H9 (cell line): ENCODE measurements at regions not wholly inside any gene's neighbourhood (a gene's known extent, or its start where the extent isn't known, plus 50 kb on each side); places are given as distances from the start of the nearest gene placed in this dataset.

ENCODE experiments used
- DNase-seq: peaks from one replicate; pipeline ENCODE4 v3.0.0-alpha.2; 2017
- H2AFZ ChIP-seq: one replicate; pipeline ENCODE4 v1.6.1; 2013; ENCODE audit warnings: mild to moderate bottlenecking, low read length, control low read depth, moderate library complexity
- H2AK5ac ChIP-seq: 2 replicates; pipeline ENCODE4 v1.6.1; 2013; ENCODE audit warnings: low read length, control low read depth, mixed read lengths; ENCODE audit not compliant: insufficient read length
- H2BK120ac ChIP-seq: one replicate; pipeline ENCODE4 v1.6.1; 2013; ENCODE audit warnings: low read depth, mild to moderate bottlenecking, low read length, control low read depth, inconsistent platforms; ENCODE audit not compliant: poor library complexity, severe bottlenecking
- H2BK12ac ChIP-seq: 2 replicates; pipeline ENCODE4 v1.6.1; 2013; ENCODE audit warnings: low read length, control low read depth, mixed read lengths, low read depth; ENCODE audit not compliant: insufficient read length
- H2BK15ac ChIP-seq: 2 replicates; pipeline ENCODE4 v1.6.1; 2013; ENCODE audit warnings: low read depth, low read length, control low read depth
- H2BK20ac ChIP-seq: one replicate; pipeline ENCODE4 v1.6.1; 2013; ENCODE audit warnings: low read depth, mild to moderate bottlenecking, low read length, control low read depth, inconsistent platforms; ENCODE audit not compliant: poor library complexity, severe bottlenecking
- H2BK5ac ChIP-seq: 2 replicates; pipeline ENCODE4 v1.6.1; 2013; ENCODE audit warnings: low read length, control low read depth, mixed read lengths; ENCODE audit not compliant: insufficient read length
- H3K14ac ChIP-seq: 2 replicates; pipeline ENCODE4 v1.6.1; 2013; ENCODE audit warnings: low read length, control low read depth; ENCODE audit not compliant: insufficient read depth
- H3K18ac ChIP-seq: 2 replicates; pipeline ENCODE4 v1.6.1; 2013; ENCODE audit warnings: low read depth, mild to moderate bottlenecking, mixed read lengths, low read length, control low read depth; ENCODE audit not compliant: insufficient read length
- H3K23ac ChIP-seq: 2 replicates; pipeline ENCODE4 v1.6.1; 2013; ENCODE audit warnings: low read length, control low read depth, mixed read lengths, low read depth; ENCODE audit not compliant: insufficient read length
- H3K23me2 ChIP-seq: 2 replicates; pipeline ENCODE4 v1.6.1; 2013; ENCODE audit warnings: low read depth, mild to moderate bottlenecking, mixed read lengths, low read length, control low read depth; ENCODE audit not compliant: insufficient read length, poor library complexity, severe bottlenecking
- H3K27ac ChIP-seq: 2 replicates; pipeline ENCODE4 v1.5.1; 2013; ENCODE audit warnings: low read length, control low read depth, mixed read lengths, low read depth; ENCODE audit not compliant: insufficient read length
- H3K27me3 ChIP-seq: 2 replicates; pipeline ENCODE4 v1.6.1; 2013; ENCODE audit warnings: low read length, control low read depth, inconsistent platforms; ENCODE audit not compliant: insufficient read depth
- H3K4ac ChIP-seq: 2 replicates; pipeline ENCODE4 v1.6.1; 2013; ENCODE audit warnings: low read depth, mild to moderate bottlenecking, control low read depth, inconsistent platforms, low read length, moderate library complexity
- H3K4me1 ChIP-seq: 2 replicates; pipeline ENCODE4 v1.6.1; 2013; ENCODE audit warnings: low read length, control low read depth, inconsistent platforms; ENCODE audit not compliant: insufficient read depth
- H3K4me2 ChIP-seq: 2 replicates; pipeline ENCODE4 v1.6.1; 2013; ENCODE audit warnings: low read length, control low read depth, mixed read lengths; ENCODE audit not compliant: insufficient read length, insufficient read depth
- H3K56ac ChIP-seq: 2 replicates; pipeline ENCODE4 v1.6.1; 2013; ENCODE audit warnings: low read depth, mild to moderate bottlenecking, mixed read lengths, low read length, control low read depth; ENCODE audit not compliant: insufficient read length
- H3K79me1 ChIP-seq: 2 replicates; pipeline ENCODE4 v1.6.1; 2013; ENCODE audit warnings: low read depth, mild to moderate bottlenecking, moderate library complexity, low read length, control low read depth, inconsistent platforms; ENCODE audit not compliant: insufficient read depth, poor library complexity, severe bottlenecking
- H3K79me2 ChIP-seq: 2 replicates; pipeline ENCODE4 v1.6.1; 2013; ENCODE audit warnings: low read length, control low read depth, inconsistent platforms; ENCODE audit not compliant: insufficient read depth
- H3K9ac ChIP-seq: 2 replicates; pipeline ENCODE4 v1.6.1; 2013; ENCODE audit warnings: low read length, control low read depth, mixed read lengths; ENCODE audit not compliant: insufficient read length; ENCODE audit errors: extremely low read depth
- H3K9me3 ChIP-seq: one replicate; pipeline ENCODE4 v1.6.1; 2013; ENCODE audit warnings: low read depth, low read length, inconsistent platforms; ENCODE audit not compliant: control insufficient read depth
- H3T11ph ChIP-seq: one replicate; pipeline ENCODE4 v1.6.1; 2013; ENCODE audit warnings: mild to moderate bottlenecking, low read length, control low read depth, inconsistent platforms
- H4K20me1 ChIP-seq: one replicate; pipeline ENCODE4 v1.6.1; 2013; ENCODE audit not compliant: control insufficient read depth, insufficient read length, insufficient read depth
- H4K5ac ChIP-seq: 2 replicates; pipeline ENCODE4 v1.6.1; 2013; ENCODE audit warnings: low read depth, mild to moderate bottlenecking, mixed read lengths, low read length, control low read depth; ENCODE audit not compliant: insufficient read length
- H4K8ac ChIP-seq: replicated peaks from 2 replicates; pipeline ENCODE4 v1.6.1; 2013; ENCODE audit warnings: low read length, control low read depth, mixed read lengths, low read depth; ENCODE audit not compliant: insufficient read length
- H4K91ac ChIP-seq: 2 replicates; pipeline ENCODE4 v1.6.1; 2013; ENCODE audit warnings: low read depth, mild to moderate bottlenecking, moderate library complexity, mixed read lengths, low read length, control low read depth; ENCODE audit not compliant: insufficient read length
- H3K27ac Mint-ChIP-seq, 3 experiments: 2 replicates in 2 of 3; 3 replicates in 1 of 3; pipeline ENCODE4 v1.8.0; 2020 to 2021; ENCODE audit warnings: mixed read lengths in 3 of 3, mild to moderate bottlenecking in 1 of 3, moderate library complexity in 1 of 3
- H3K27me3 Mint-ChIP-seq: 2 replicates; pipeline ENCODE4 v1.8.0; 2021; ENCODE audit warnings: low read depth, mild to moderate bottlenecking, moderate library complexity, mixed read lengths
- H3K36me3 Mint-ChIP-seq, 3 experiments: 2 replicates in 2 of 3; 3 replicates in 1 of 3; pipeline ENCODE4 v1.8.0; 2020 to 2021; ENCODE audit warnings: low read depth in 3 of 3, mixed read lengths in 3 of 3; ENCODE audit not compliant: insufficient read depth in 1 of 3
- H3K4me1 Mint-ChIP-seq, 2 experiments: 2 replicates each; pipeline ENCODE4 v1.8.0; 2020; ENCODE audit warnings: mixed read lengths in 2 of 2
- H3K4me3 Mint-ChIP-seq, 2 experiments: 2 replicates in 1 of 2; 3 replicates in 1 of 2; pipeline ENCODE4 v1.8.0; 2020 to 2021; ENCODE audit warnings: mild to moderate bottlenecking in 2 of 2, mixed read lengths in 2 of 2, moderate library complexity in 1 of 2
- H3K9me3 Mint-ChIP-seq, 2 experiments: 2 replicates in 1 of 2; 3 replicates in 1 of 2; pipeline ENCODE4 v1.8.0; 2020; ENCODE audit warnings: mild to moderate bottlenecking in 2 of 2, mixed read lengths in 2 of 2, moderate library complexity in 1 of 2
- WGBS: extraction: QIAGEN DNeasy Blood & Tissue Kit; methylation state at CpG from one replicate; pipeline ENCODE4 v1.1.7; 2013; ENCODE audit warnings: missing lambda C conversion rate, low lambda C conversion rate, mixed read lengths; ENCODE audit not compliant: insufficient read length; ENCODE audit errors: extremely low coverage; 5-methylcytosine and 5-hydroxymethylcytosine counted together
- TF ChIP-seq, protein P1 (sequence below): fragments of 200-600 bp; sonication (generic); conservative IDR thresholded peaks from 3 replicates; pipeline ENCODE4 v1.8.0; 2021; ENCODE audit warnings: antibody characterized with exemption, mild to moderate bottlenecking

DNA sequence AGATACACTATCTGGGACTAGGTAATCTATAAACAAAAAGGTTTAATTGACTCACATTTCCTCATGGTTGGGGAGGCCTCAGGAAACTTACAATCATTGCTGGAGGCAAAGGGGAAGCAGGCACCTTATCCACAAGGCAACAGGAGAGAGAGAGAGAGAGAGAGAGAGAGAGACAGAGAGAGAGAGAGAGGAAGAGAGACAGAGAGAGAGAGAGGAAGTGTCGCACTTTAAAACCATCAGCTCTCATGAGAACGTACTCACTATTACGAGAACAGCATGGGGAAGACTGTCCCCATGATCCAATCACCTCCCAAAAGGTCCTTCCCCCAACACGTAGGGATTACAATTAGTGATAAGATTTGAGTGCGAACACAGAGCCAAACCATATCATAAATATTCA is 253.5 kb upstream of the TRIB2 start:
- no peak overlapping the region; a peak in 1 of 5 replicates for H3K4me3 Mint-ChIP-seq
- no peak for DNase-seq
- Histone ChIP-seq H2AFZ (no peak overlapping the region), H3K4me1 (no peaks in the 10 kb centered on the region), H3K4ac (no peak overlapping the region), H3K23ac (no peak overlapping the region), H3K27ac (no peak overlapping the region), H2BK12ac (no peak overlapping the region), H3K14ac (no peak overlapping the region), H2BK15ac (no peak overlapping the region), H3K79me1 (no peaks in the 10 kb centered on the region), H3K9me3 (no peaks in the 10 kb centered on the region), H3K56ac (no peak overlapping the region), H2BK5ac (no peak overlapping the region), H3K18ac (no peak overlapping the region), H3K23me2 (no peaks in the 10 kb centered on the region), H2AK5ac (no peak overlapping the region), H2BK20ac (no peak overlapping the region), H3K27me3 (no peaks in the 10 kb centered on the region), H3K9ac (no peak overlapping the region), H3T11ph (no peak overlapping the region), H4K8ac (no peak overlapping the region), H4K5ac (no peak overlapping the region), H4K91ac (no peak overlapping the region), H3K4me2 (no peak overlapping the region), H4K20me1 (no peaks in the 10 kb centered on the region), H3K79me2 (no peaks in the 10 kb centered on the region), H2BK120ac (no peak overlapping the region)
- H3K36me3 Mint-ChIP-seq = peaks cover 0 to 11% (median 0%) of the 10 kb centered on the region in 3 experiments; a peak in 3 of 7 replicates
- no peak overlapping the region; a peak in 2 of 7 replicates for H3K27ac Mint-ChIP-seq
- H3K9me3 Mint-ChIP-seq = peaks cover 6% of the 10 kb centered on the region in 2 experiments; a peak in 4 of 5 replicates
- TF ChIP-seq, protein P1, sequence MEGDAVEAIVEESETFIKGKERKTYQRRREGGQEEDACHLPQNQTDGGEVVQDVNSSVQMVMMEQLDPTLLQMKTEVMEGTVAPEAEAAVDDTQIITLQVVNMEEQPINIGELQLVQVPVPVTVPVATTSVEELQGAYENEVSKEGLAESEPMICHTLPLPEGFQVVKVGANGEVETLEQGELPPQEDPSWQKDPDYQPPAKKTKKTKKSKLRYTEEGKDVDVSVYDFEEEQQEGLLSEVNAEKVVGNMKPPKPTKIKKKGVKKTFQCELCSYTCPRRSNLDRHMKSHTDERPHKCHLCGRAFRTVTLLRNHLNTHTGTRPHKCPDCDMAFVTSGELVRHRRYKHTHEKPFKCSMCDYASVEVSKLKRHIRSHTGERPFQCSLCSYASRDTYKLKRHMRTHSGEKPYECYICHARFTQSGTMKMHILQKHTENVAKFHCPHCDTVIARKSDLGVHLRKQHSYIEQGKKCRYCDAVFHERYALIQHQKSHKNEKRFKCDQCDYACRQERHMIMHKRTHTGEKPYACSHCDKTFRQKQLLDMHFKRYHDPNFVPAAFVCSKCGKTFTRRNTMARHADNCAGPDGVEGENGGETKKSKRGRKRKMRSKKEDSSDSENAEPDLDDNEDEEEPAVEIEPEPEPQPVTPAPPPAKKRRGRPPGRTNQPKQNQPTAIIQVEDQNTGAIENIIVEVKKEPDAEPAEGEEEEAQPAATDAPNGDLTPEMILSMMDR = no peak
- no CpG with 5 or more reads among the region's 5 CpGs for WGBS
- peaks cover 0 to 2% of the 10 kb centered on the region in 2 experiments; a peak in 2 of 4 replicates for H3K4me1 Mint-ChIP-seq
- no peaks in the 10 kb centered on the region for H3K27me3 Mint-ChIP-seq
